ENCODE measurements at regions not wholly inside any gene's neighbourhood (a gene's known extent, or its start where the extent isn't known, plus 50 kb on each side); places are given as distances from the start of the nearest gene placed in this dataset.

DNA sequence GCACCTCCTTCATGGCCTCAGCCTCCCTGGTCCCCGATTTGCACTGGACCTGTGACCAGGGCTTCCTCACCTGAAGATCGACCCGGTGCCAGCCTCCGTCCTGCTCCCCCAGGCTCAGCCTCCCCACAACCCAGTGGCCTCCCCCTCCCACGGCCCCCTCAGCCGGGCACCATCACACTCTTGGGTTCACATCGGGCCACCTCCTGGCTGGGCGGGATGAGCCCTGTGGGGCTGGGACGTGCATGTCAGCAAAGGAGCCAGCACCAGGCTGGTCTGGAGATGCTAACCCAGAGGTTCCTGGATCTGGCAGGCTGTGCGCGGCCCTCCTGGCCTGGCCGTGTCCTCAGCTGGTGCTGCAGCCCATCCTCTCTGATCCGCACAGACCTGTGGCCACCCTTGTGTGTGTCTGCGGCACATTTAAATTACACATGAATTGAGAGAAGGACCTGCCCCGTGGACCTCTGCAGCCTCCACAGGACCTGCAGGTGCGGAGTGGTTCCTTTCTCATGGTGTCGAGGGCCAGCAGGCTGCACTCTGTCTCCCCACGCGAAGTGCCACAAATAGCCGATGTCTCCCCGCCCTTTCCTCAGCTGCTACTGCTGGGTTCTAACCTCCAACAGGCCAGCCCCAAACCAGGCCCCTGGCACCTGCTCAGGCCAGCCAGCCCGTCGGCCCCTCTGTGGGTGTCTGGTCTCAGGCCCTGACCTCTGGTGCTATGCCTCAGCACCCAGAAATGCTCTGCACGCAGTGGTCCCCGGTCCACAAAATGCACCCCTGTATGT, 237.5 kb downstream of the ERMARD start:
- no peak for DNase-seq

GRCh38 chr6:169986848-169987498, 235.6 kb downstream of the ERMARD start:
- no peak for DNase-seq

GRCh38 chr6:169986171-169986847, 234.9 kb downstream of the ERMARD start:
- no peak for DNase-seq

DNA sequence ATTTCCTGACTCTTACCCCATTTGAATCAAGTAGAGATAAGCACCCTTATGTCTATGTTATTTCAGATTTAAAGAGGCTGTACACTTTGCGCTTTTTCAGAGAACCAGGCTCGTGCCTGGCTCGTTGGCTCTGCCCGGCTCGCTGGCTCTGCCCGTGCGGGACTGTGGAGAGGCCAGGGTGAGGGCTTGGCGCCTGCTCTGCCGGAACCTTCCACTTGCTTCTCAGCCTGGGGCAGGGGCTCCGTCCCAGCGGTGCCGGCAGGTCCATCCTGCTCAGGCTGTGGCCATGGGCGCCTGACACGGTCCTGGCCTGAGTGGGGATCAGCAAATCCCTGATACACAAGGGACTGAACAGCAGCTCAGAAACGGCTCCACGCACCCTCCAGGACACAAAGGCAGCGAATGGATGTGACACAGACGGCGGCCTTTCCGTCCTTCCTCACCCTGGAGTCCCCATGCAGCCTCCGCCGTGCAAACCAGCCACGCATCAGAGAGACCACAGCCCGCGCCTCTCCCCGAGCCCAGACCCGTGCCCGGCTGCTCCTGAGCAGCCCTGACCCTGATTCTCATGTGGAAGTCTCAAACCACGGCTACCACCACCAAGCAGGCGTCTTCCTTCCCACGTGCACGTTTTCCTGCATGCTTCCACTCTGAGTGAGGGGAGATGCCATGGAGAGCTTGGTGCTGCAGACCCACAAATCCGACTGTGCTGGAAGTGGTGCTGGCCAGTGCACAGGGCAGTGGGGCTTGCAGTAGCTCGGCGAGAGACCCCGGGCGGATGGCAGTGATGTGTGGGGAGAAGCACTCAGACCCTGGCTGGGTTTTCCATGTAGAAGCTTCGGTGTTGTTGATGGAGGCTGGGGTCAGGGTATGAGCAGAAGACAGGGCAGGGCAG, 233.9 kb downstream of the ERMARD start:
- DNase-seq, result no peak

DNA sequence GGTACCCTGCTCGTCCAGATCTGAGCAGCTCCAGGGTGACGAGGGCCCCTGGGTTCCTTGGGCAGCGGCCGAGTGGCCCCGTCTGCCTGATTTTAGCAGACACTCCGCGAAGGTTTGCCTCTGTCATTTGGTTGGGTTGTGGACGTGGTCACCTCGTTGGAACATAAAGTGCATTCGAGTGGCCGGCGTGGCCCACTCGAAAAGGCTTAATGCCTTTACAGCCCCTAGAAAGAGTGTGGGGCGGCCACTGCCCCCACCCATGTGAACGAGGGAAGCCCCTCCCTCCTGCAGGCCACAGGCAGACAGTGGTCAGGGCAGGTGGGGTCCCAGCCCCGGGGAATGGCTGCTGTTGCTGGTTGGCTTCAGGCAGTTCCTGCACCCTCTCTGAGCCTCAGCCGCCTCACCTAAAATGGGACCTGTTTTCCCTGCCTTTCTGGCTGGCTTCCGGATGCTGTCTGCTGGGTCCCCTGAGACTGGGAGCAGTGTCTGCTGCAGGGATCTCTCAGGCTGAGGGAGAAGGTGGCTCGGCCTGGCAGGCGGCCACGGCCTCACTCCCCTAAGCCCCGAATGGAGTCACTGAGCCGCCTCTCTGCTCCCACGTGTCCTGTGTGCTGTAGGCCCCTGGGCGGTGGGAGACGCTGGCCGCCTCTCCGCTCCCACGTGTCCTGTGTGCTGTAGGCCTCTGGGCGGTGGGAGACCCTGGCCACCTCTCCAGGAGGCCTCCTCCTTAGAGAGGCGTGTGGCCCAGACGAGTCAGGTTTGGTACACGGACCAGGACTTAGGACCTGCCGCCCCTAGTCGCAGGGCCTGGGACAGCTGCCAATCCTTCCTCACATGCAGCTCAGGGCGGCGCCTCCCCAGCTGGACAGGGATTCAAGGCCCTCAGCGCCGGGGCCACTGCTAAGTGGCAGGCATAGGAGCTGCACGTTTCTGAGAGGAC, 233.0 kb downstream of the ERMARD start:
- no peak for DNase-seq

GRCh38 chr6:169983651-169984050, 232.2 kb downstream of the ERMARD start:
- no peak for DNase-seq

GRCh38 chr6:169982461-169983386, 231.3 kb downstream of the ERMARD start:
- no peak for DNase-seq

GRCh38 chr6:169981969-169982368, 230.5 kb downstream of the ERMARD start:
- no peak for DNase-seq

- DNase-seq, result no peak
These were observed 230.1 kb downstream of the ERMARD start for GRCh38 chr6:169981568-169981967.

DNA sequence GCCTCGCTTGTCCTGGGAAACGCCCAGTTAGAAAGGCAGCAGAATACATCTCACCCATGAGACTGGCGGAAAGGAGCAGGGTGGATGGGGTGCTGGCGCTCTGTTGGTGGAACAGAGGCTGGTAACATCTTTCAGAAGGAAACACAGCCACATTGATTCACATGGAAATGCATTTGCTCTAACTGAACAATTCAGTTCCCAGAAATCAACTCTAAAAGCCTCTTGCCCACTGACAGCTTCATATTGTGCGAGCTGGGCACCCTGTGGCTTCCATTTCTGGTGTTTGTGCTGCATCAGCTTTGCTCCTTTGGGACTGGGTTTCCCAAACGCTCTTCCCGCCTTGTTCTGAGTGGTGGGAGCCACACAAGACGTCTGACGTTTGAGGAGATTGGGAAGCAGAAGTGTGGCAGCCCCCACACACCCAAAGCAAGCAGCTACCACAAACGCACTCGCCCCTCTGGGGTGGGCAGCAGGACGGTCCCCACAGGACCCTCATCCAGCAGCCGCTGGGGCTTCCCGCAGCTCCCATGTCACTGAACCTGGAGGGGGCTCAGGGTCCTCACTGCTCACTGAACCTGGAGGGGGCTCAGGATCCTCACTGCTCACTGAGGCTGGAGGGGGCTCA, 229.5 kb downstream of the ERMARD start:
- DNase-seq, result no peak

DNA sequence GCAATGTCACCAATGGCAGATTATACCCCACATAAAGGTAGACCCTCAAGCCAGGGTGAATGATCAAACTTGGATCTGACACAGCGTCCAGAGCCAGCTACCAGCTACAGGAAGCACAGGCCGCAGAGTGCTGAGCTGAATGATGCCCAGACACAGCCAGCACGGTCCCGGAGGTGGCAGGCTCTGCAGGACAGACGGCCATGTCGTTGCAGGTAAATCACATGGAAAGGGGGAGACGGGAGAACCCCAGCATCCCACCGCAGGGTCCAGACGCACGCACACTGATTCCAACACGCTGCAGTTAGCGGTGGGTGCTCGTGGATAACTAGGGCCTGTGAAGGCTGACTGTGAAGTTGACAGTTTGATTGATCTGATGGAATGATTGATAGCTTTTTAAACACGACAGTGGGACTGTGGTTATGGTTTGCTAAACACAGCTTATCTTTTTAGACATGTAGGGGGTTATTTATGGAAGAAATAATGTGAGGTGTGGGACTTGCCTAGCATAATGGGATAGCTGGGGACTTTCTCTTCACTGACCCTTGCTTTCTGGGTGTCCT, 228.5 kb downstream of the ERMARD start:
- DNase-seq, result no peak

- DNase-seq, result no peak
These were observed 227.3 kb downstream of the ERMARD start for GRCh38 chr6:169978615-169979161.

- DNase-seq, result no peak
These were observed 226.2 kb downstream of the ERMARD start for GRCh38 chr6:169977434-169978265.

DNA sequence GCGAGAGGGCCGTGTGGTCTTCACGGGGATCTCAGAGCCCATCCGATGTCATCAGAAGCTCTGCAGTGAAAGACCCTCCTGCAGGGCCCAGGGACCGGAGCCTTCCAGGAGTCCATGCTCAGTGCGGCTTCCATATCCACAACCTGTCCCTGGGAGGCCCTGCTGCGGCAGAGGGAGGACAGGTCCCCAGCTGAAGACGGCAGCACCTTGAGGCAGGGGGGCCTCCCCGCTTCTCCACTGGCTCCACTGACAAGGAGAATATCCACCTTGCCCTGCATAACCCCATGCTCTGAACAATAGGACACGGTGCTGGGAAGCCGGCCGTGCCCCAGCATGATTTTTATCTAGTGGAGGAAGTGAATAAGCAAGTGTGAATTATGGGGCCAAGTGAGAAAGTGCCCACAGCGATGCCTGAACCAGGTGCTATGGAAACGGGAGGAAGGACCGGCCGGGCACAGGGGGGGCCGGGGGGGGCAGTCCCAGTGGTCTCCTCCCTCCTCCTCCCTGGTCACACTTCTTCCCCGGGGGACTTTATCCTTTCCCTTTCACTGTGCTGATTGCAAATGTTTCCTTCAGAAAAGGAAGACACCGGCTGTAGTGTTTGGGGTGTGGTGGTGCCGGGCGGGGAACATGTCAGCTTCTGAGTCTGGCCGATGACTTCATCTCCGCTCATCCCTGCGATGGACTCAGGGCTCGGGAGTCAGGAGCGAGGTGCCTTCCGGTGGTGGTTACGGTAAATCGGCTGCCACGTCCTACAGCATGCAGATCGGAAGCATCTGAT, 225.1 kb downstream of the ERMARD start:
- no peak for DNase-seq

DNA sequence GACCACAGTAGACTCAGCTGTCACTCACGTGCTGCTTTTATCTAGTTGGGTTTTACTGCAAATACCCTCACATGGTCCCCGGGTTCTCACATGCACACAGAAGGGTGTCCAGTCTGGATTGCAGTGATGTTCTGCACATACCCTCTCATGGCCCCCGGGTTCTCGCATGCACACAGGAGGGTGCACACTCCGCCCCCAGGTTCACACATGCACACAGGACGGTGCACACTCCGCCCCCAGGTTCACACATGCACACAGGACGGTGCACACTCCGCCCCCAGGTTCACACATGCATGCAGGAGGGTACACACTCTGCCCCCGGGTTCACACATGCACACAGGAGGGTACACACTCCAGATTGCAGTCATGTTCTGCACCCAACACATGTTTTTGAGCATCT, 224.3 kb downstream of the ERMARD start:
- DNase-seq, result no peak

- no peak for DNase-seq
These were observed 223.9 kb downstream of the ERMARD start for GRCh38 chr6:169975286-169975685.

- no peak for DNase-seq
These were observed 223.2 kb downstream of the ERMARD start for GRCh38 chr6:169974663-169975062.

Data from CD4-positive, alpha-beta T cell treated with Interleukin-17A for 1 hour (primary cell).